SKM-1 treated with dmso at 0.1 percent for 144 hours (cell line): ENCODE measurements at regions not wholly inside any gene's neighbourhood (a gene's known extent, or its start where the extent isn't known, plus 50 kb on each side); places are given as distances from the start of the nearest gene placed in this dataset.

ENCODE experiments used
- DNase-seq: peaks from one replicate; lab custom pipeline; 2025; ENCODE audit not compliant: unreplicated experiment; lab: John Stamatoyannopoulos, UW

- no peak for DNase-seq
These were observed 138.1 kb upstream of the CHST15 start for GRCh38 chr10:124231168-124232155.

- no peak for DNase-seq
These were observed 137.3 kb upstream of the CHST15 start for GRCh38 chr10:124230635-124231167.

GRCh38 chr10:124229989-124230634 is 136.7 kb upstream of the CHST15 start:
- DNase-seq: no peak

DNA sequence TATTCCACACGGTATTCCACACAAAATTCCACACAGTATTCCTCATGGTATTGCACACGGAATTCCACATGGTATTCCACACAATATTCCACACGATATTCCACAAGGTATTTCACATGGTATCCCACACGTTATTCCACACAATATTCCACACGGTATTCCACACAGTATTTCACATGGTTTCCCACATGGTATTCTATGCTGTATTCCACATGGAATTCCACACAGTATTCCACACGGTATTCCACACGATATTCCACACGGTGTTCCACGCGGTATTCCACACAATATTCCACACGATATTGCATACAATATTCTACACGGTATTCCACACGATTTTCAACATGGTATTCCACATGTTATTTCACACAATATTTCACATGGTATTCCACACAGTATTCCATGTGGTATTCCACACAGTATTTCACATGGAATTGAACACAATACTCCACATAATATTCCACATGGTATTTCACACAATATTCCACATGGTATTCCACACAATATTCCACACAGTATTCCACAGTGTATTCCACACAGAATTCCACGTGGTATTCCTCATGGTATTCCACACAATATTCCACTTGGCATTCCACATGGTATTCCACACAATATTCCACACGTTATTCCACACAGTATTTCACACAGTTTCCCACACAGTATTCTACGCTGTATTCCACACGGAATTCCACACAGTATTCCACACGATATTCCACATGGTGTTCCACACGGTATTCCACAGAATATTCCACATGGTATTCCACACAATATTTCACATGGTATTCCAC is 136.0 kb upstream of the CHST15 start:
- DNase-seq: no peak

- DNase-seq: no peak
These were observed 135.1 kb upstream of the CHST15 start for GRCh38 chr10:124228471-124228870.

DNA sequence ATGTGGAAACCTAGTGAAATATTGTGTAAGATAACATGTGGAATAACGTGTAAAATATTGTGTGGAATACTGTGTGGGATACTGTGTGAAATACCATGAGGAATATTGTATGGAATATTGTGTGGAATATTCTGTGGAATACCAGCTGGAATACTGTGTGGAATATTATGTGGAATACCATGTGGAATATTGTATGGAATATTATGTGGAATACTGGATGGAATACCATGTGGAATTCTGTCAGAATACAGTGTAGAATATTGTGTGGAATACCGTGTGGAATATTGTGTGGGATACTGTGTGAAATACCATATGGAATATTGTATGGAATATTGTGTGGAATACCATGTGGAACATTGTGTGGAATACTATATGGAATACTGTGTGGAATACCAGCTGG is 134.6 kb upstream of the CHST15 start:
- no peak for DNase-seq

GRCh38 chr10:124227055-124227975 is 133.9 kb upstream of the CHST15 start:
- no peak for DNase-seq

GRCh38 chr10:124226271-124227054 is 133.1 kb upstream of the CHST15 start:
- DNase-seq: no peak

- DNase-seq: peak; percentile 8
These were observed 132.3 kb upstream of the CHST15 start for GRCh38 chr10:124225467-124226270.

GRCh38 chr10:124225029-124225466 is 131.7 kb upstream of the CHST15 start:
- no peak for DNase-seq

- no peak for DNase-seq
These were observed 131.1 kb upstream of the CHST15 start for GRCh38 chr10:124224331-124225028.

- no peak for DNase-seq
These were observed 130.3 kb upstream of the CHST15 start for GRCh38 chr10:124223711-124224085.

DNA sequence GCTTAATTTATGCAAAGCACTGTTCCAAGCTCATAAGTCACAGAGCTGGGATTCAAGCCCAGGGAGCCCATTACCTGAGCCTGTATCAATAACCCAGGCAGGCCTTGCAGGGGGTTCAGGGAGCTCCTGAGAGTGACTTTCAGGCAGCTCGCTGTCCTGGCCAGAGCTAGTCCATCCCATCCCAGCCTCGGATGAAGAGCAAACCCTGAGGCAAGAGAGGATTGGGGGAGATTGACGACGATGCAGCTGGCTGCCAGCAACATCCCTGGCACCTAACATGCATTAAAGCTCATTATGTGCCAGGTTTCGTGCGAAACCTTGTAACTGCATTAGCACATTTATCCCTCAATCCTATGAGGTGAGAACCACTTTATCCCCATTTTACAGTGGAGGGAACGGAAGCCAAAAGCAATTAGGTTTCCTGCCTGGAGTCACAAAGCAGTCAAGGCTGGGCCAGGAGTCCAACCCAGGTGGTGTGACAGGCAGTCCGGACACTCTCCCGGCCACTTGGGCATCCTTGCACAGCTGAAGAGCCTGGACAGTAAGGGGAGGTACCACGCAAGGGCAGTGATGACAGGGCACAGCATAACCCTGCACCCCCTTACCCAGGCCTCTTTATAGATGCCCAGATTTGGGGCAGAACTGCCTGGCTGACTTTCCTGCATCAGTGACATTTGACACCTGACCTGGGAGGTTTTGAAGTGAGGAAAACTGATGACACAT is 129.8 kb upstream of the CHST15 start:
- no peak for DNase-seq

DNA sequence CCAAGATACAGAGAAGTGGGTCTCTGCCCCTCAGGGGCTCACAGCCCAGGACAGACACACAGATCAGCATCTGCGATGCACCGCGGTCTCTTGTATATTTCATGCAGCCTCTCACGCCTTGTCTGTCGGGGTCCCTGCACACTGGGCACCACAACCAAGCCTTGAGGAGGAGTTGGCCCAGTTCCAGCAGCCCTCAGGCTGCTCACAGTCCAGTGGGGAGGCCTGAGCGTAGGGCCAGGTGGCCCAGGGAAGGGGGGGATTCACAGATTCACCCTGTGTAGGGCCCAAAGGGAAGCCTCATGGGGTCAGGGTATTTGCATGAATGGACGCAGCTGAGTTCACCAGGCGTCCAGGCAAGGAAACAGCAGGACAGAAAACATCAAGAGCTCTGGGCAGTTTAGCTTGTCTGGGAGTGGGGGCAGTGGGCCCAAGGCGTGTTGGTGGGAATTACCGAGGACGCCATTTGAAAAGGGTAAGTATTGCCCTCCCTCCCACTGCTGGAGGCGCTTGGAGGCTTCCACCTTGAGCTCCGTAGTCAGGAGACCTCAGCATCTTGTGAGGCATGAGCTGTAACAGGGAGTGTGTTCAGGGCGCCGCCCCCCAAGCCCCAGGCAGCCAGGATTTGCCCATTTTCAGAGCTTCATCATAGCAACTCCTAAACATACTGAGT is 129.1 kb upstream of the CHST15 start:
- DNase-seq: no peak

DNA sequence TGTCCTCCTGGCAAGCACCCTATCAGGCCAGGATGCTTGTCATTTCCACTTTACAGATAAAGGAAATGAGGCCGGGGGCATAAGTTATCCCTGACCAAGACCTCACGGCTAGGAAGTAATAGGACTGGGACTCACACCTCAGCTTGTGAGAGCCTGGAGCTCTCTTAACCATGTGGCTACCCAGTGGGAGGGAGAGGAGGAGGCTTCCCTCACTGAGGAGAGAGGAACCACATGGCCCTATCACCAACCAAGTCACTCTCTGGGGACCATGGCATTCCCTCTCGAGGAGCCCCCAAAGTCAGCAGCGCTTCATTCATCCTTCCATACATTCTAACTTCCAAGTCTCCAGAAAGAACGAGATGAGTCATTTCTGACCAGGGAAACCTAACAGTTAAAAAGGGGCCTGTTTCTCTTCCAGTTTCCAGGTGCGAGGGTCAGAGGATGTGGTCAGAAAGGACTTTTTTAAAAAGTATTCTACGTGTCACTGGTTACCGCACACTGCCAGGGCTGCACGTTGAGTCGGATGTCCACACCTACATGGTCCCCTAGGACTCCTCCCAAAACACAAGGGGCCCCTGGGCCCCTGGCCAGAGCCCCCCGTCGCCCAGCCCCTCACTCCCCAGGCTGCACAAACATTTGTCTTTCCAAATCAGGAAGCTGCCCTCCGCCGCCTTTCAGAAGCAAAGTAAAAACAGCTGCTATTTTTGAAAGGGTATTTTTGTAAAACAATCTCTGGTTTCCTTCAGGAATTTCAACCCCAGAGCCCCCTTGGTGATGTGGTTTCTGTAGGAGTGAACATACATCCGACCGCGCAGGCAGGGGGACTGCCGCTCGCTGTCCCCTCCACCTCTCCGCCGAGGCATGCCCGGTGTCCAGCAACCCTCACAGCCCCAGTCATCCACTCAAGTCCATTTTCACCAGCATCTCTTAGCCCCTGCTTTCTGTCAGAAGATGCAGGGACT is 128.2 kb upstream of the CHST15 start:
- DNase-seq: no peak

GRCh38 chr10:124220971-124221355 is 127.6 kb upstream of the CHST15 start:
- no peak for DNase-seq
